ENCODE measurements at regions not wholly inside any gene's neighbourhood (a gene's known extent, or its start where the extent isn't known, plus 50 kb on each side); places are given as distances from the start of the nearest gene placed in this dataset.

DNA sequence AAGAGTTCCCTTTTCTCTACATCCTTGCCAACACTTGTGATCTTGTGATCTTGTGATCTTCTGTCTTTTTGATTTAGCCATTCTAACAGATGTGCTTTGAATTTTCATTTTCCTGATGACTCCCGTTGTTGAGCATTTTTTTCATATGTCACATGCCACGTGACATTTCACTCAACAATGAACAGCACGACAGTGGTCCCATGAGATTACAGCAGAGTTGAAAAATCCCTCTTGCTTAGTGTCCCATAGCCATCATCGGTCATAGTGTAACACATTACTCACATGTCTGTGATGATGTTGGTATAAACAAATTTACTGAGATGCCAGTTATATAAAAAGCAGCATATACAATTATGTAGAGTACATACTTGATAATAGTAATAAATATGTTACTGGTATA is 256.1 kb upstream of the OBI1 start:
- Histone ChIP-seq H3K27me3 (replicated peaks in 1 of 4; ENCODE audit: control insufficient read depth in 3 of 4, extremely low read depth in 1 of 4, insufficient read depth in 3 of 4, low read length in 3 of 4) (no peaks in the 10 kb centered on the region), H2AK5ac (ENCODE audit: low read depth, low read length) (no peak overlapping the region), H3K36me3 (ENCODE audit: control insufficient read depth in 2 of 4, insufficient read depth in 4 of 4, low read length in 3 of 4) (no peaks in the 10 kb centered on the region), H3K4ac (replicated peaks; ENCODE audit: insufficient read length, low read depth, low read length) (no peak overlapping the region), H4K8ac (ENCODE audit: extremely low read depth, insufficient read depth, low read length) (no peak overlapping the region), H3K18ac (ENCODE audit: extremely low read depth, low read length) (no peak overlapping the region), H3K9ac (replicated peaks in 1 of 4; ENCODE audit: extremely low read depth in 1 of 4, low read depth in 3 of 4, low read length in 3 of 4) (no peak overlapping the region), H2BK5ac (ENCODE audit: low read depth, low read length) (no peak overlapping the region), H4K91ac (replicated peaks; ENCODE audit: insufficient read length, low read length) (no peak overlapping the region), H3K79me1 (ENCODE audit: low read depth, low read length) (no peaks in the 10 kb centered on the region), H3K4me1 (replicated peaks in 1 of 4; ENCODE audit: control insufficient read depth in 3 of 4, insufficient read depth in 4 of 4, low read length in 3 of 4) (no peaks in the 10 kb centered on the region), H3K14ac (ENCODE audit: insufficient read length) (no peak overlapping the region), H2BK15ac (ENCODE audit: low read length) (no peak overlapping the region), H3K79me2 (ENCODE audit: control insufficient read depth in 1 of 2, insufficient read depth in 2 of 2, low read length in 2 of 2) (no peaks in the 10 kb centered on the region), H3K9me3 (ENCODE audit: insufficient read depth in 2 of 2, low read depth in 1 of 2, low read length in 1 of 2) (no peaks in the 10 kb centered on the region), H2BK120ac (replicated peaks; ENCODE audit: low read depth, low read length) (no peak overlapping the region), H2BK20ac (ENCODE audit: low read length) (no peak overlapping the region), H3K4me2 (ENCODE audit: insufficient read depth in 1 of 2, low read depth in 2 of 2, low read length in 2 of 2) (no peak overlapping the region), H3K23ac (ENCODE audit: insufficient read length) (no peak overlapping the region), H4K20me1 (replicated peaks in 1 of 2; ENCODE audit: control insufficient read depth in 1 of 2, insufficient read depth in 2 of 2, low read length in 2 of 2) (no peaks in the 10 kb centered on the region), H3K27ac (ENCODE audit: low read depth, low read length) (no peak overlapping the region), H2AFZ (ENCODE audit: low read length) (no peak overlapping the region), H3K23me2 (ENCODE audit: low read depth, low read length) (no peaks in the 10 kb centered on the region), H3K56ac (replicated peaks; ENCODE audit: insufficient read length, low read depth, low read length) (no peak overlapping the region), H3K4me3 (ENCODE audit: extremely low read depth in 1 of 4, insufficient read depth in 2 of 4, low read depth in 3 of 4, low read length in 4 of 4) (no peak overlapping the region), H2BK12ac (ENCODE audit: low read depth, low read length) (no peak overlapping the region), H4K5ac (ENCODE audit: insufficient read length, low read depth, low read length) (no peak overlapping the region)
- ChIA-PET CTCF (ENCODE audit: partially characterized antibody) (no interaction called here), POLR2A (ENCODE audit: partially characterized antibody) (no interaction called here)
- DNase-seq (ENCODE audit: low read depth in 1 of 2, low spot score in 2 of 2) (no peak), FAIRE-seq (no peak)
- WGBS, 2 experiments (ENCODE audit: extremely low coverage in 1 of 2, insufficient coverage in 1 of 2, insufficient read length in 1 of 2, insufficient replicate concordance in 2 of 2, low coverage in 1 of 2, low lambda C conversion rate in 2 of 2, missing lambda C conversion rate in 1 of 2): 90% methylated on average over 4 of the region's 4 CpGs; no CpG with 5 or more reads in 1 of the 2 experiments
- TF ChIP-seq HDAC6 (IDR thresholded peaks at IDR 0.05; ENCODE audit: low read depth, low read length) (no peak), YY1 (IDR thresholded peaks at IDR 0.05; ENCODE audit: low read depth, low read length) (no peak), NANOG (IDR thresholded peaks at IDR 0.05; ENCODE audit: insufficient read depth, low read depth, low read length, poor library complexity, severe bottlenecking) (no peak), EZH2 (IDR thresholded peaks at IDR 0.05; ENCODE audit: low read depth, low read length, severe bottlenecking) (no peak), SIRT6 (IDR thresholded peaks at IDR 0.05; ENCODE audit: low read length) (no peak), MAFK (IDR thresholded peaks at IDR 0.05; ENCODE audit: low read depth, low read length) (no peak), TAF7 (optimal IDR thresholded peaks at IDR 0.05; ENCODE audit: borderline replicate concordance, low read depth, low read length) (no peak), BRCA1 (IDR thresholded peaks at IDR 0.05; ENCODE audit: low read depth, low read length) (no peak), JUND (IDR thresholded peaks at IDR 0.05; ENCODE audit: low read length) (no peak), EP300 (IDR thresholded peaks at IDR 0.05; ENCODE audit: borderline replicate concordance in 1 of 2, low read depth in 2 of 2, low read length in 2 of 2) (no peak), FOSL1 (IDR thresholded peaks at IDR 0.05; ENCODE audit: insufficient read depth, low read depth, low read length) (no peak), PHF8 (conservative IDR thresholded peaks at IDR 0.05; ENCODE audit: low read depth, low read length) (no peak), POU5F1 (IDR thresholded peaks at IDR 0.05; ENCODE audit: low read depth, low read length) (no peak), KDM4A (IDR thresholded peaks at IDR 0.05; ENCODE audit: low read depth, low read length, severe bottlenecking) (no peak)
- TF ChIP-seq, protein P1, sequence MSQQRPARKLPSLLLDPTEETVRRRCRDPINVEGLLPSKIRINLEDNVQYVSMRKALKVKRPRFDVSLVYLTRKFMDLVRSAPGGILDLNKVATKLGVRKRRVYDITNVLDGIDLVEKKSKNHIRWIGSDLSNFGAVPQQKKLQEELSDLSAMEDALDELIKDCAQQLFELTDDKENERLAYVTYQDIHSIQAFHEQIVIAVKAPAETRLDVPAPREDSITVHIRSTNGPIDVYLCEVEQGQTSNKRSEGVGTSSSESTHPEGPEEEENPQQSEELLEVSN (IDR thresholded peaks at IDR 0.05): no peak

Measured in H1 (cell line).